ENCODE measurements at regions not wholly inside any gene's neighbourhood (a gene's known extent, or its start where the extent isn't known, plus 50 kb on each side); places are given as distances from the start of the nearest gene placed in this dataset.

- TF ChIP-seq EP300 (IDR thresholded peaks at IDR 0.05; ENCODE audit: low read depth) (no peak), CTCF (IDR thresholded peaks at IDR 0.05) (no peak)
Measured at GRCh38 chrY:7781501-7781900, 869.9 kb upstream of the AMELY start.

Measured in transverse colon (tissue), 3 donors.